HUES64 (cell line): ENCODE measurements at regions not wholly inside any gene's neighbourhood (a gene's known extent, or its start where the extent isn't known, plus 50 kb on each side); places are given as distances from the start of the nearest gene placed in this dataset.

ENCODE experiments used
- H3K27ac ChIP-seq: 2 replicates; pipeline ENCODE4 v1.7.0; 2013; ENCODE audit warnings: low read depth, low read length, inconsistent platforms
- H3K27me3 ChIP-seq: 2 replicates; pipeline ENCODE4 v1.6.1; 2013; ENCODE audit warnings: mild to moderate bottlenecking, low read length; ENCODE audit not compliant: insufficient read depth
- H3K36me3 ChIP-seq: 2 replicates; pipeline ENCODE4 v1.6.1; 2013; ENCODE audit warnings: mild to moderate bottlenecking, low read length; ENCODE audit not compliant: insufficient read depth
- H3K4me1 ChIP-seq: 2 replicates; pipeline ENCODE4 v1.6.1; 2013; ENCODE audit warnings: mild to moderate bottlenecking, low read length, moderate library complexity; ENCODE audit not compliant: insufficient read depth
- H3K4me3 ChIP-seq: 2 replicates; pipeline ENCODE4 v1.5.1; 2013; ENCODE audit warnings: mild to moderate bottlenecking, low read length, moderate library complexity
- H3K9ac ChIP-seq: 2 replicates; pipeline ENCODE4 v1.6.1; 2013; ENCODE audit warnings: mild to moderate bottlenecking, low read depth, low read length
- H3K9me3 ChIP-seq: 2 replicates; pipeline ENCODE4 v1.6.1; 2013; ENCODE audit warnings: low read depth, low read length; ENCODE audit not compliant: insufficient read depth
- WGBS: fragments of 150-250, 120-280 bp; methylation state at CpG from one replicate; pipeline ENCODE4 v1.1.7; 2013; ENCODE audit warnings: missing lambda C conversion rate; 5-methylcytosine and 5-hydroxymethylcytosine counted together

DNA sequence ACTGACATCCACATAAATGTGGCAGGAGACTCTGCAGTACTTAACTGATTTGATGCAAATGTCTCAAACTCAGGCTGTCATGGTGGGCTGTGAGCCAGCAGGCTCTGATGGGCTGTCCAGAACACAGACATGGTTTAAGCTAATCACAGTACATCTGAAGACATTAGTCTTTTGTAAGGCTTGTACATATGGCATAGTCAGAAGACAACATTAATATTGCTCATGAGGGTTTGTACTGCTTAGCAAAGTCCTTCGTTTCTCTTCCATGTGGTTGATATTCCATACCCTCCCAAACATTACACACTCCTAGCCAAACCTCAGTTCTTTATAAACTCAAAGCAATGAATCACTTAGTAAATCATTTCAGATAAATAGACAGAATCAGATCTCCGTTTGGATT is 330.6 kb downstream of the RND3 start:
- Histone ChIP-seq H3K27ac (no peak overlapping the region), H3K4me3 (no peak overlapping the region), H3K4me1 (no peaks in the 10 kb centered on the region), H3K27me3 (no peaks in the 10 kb centered on the region), H3K9me3 (no peaks in the 10 kb centered on the region), H3K9ac (no peak overlapping the region), H3K36me3 (no peaks in the 10 kb centered on the region)
- WGBS, result 100% methylated on average over 2 of the region's 2 CpGs

GRCh38 chr2:150156415-150156814 is 331.1 kb downstream of the RND3 start:
- no peak overlapping the region for H3K27ac ChIP-seq
- no peaks in the 10 kb centered on the region for H3K4me1 ChIP-seq
- no peaks in the 10 kb centered on the region for H3K9me3 ChIP-seq
- WGBS, result 90% methylated on average over 3 of the region's 3 CpGs
- no peak overlapping the region for H3K9ac ChIP-seq
- no peaks in the 10 kb centered on the region for H3K36me3 ChIP-seq
- no peaks in the 10 kb centered on the region for H3K27me3 ChIP-seq
- H3K4me3 ChIP-seq, result no peak overlapping the region

- 95% methylated on average over 1 of the region's 2 CpGs for WGBS
Observed at GRCh38 chr2:150154308-150154797, 333.1 kb downstream of the RND3 start.

GRCh38 chr2:150153646-150154307 is 333.7 kb downstream of the RND3 start:
- Histone ChIP-seq H3K27ac (no peak overlapping the region), H3K27me3 (no peaks in the 10 kb centered on the region)

More at GRCh38 chr2:150154308-150154797, 333.1 kb downstream of the RND3 start:
- Histone ChIP-seq H3K9me3 (no peaks in the 10 kb centered on the region), H3K27ac (no peak overlapping the region), H3K4me3 (no peak overlapping the region), H3K4me1 (no peaks in the 10 kb centered on the region), H3K9ac (no peak overlapping the region), H3K36me3 (no peaks in the 10 kb centered on the region), H3K27me3 (no peaks in the 10 kb centered on the region)

GRCh38 chr2:150152230-150152629 is 335.2 kb downstream of the RND3 start:
- no peaks in the 10 kb centered on the region for H3K4me1 ChIP-seq
- no peak overlapping the region for H3K4me3 ChIP-seq
- peaks cover 8% of the 10 kb centered on the region for H3K9me3 ChIP-seq
- no peak overlapping the region for H3K27ac ChIP-seq
- 100% methylated on average over 2 of the region's 2 CpGs for WGBS
- H3K9ac ChIP-seq, result no peak overlapping the region
- H3K27me3 ChIP-seq, result no peaks in the 10 kb centered on the region
- H3K36me3 ChIP-seq, result no peaks in the 10 kb centered on the region

More at GRCh38 chr2:150153646-150154307, 333.7 kb downstream of the RND3 start:
- H3K36me3 ChIP-seq, result no peaks in the 10 kb centered on the region
- H3K9ac ChIP-seq, result no peak overlapping the region
- no peaks in the 10 kb centered on the region for H3K4me1 ChIP-seq
- no peaks in the 10 kb centered on the region for H3K9me3 ChIP-seq
- no peak overlapping the region for H3K4me3 ChIP-seq
- WGBS, result 100% methylated on average over 2 of the region's 2 CpGs

DNA sequence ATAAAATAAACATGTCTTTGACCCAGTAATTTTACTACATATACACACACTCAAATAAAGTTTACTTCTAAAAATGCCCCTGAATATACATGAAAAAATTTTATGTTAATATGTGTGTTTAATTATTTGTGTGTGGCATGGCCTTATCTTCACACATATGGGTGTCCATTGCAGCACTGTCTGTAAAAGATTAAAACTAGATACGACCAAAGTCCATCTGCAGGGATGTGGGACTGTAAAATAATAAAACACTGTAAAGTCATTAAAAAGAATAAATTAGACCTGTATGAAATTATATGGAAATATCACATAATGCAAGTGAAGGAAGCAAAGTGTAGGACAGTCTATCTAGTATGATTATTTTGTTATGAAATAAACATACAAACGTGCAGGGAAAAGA is 337.3 kb downstream of the RND3 start:
- Histone ChIP-seq H3K4me1 (no peaks in the 10 kb centered on the region), H3K4me3 (no peak overlapping the region), H3K36me3 (no peaks in the 10 kb centered on the region), H3K9ac (no peak overlapping the region), H3K27ac (no peak overlapping the region), H3K27me3 (no peaks in the 10 kb centered on the region), H3K9me3 (peaks cover 20% of the 10 kb centered on the region)
- no CpG with 5 or more reads among the region's 2 CpGs for WGBS

DNA sequence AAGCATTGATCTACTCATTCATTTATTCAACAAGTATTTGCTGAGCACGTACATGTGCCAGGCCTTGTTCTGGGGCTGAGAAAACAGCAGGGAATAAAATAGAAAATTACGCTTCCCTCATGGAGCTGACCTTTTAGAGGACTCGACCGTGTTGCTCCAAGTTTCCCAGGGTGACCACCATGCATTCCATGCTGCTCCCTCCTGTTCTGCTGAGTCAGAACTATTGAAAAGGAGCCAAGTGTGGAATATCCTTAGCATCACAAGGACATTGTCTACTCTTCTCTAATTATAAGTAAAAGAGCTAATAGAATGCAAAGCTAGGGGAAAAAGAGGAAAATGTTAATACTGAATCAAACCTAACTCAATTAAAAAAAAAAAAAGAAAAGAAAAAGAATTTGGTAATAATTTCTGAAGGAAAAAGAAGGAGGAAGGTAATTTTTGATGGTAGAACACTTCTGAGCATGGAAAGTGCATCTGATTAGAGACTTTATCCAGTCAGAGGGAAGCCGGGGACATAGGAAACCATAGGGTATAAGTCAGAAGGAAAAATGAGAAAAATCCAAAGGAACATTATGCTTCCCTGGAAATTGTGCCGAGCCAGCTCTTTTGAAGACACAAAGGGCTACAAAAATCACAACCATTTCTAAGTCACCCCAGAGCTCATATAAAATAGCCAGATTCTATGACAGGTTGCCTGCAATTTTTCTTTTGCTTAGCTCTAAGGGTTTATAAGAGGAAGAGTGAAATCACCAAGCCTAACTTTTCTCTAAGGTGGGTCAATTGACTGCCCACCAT is 339.4 kb downstream of the RND3 start:
- WGBS, result 93% methylated on average over 6 of the region's 6 CpGs
- H3K36me3 ChIP-seq, result no peaks in the 10 kb centered on the region
- no peak overlapping the region for H3K4me3 ChIP-seq
- H3K27ac ChIP-seq, result no peak overlapping the region
- H3K27me3 ChIP-seq, result no peaks in the 10 kb centered on the region
- no peak overlapping the region for H3K9ac ChIP-seq
- peaks cover 20% of the 10 kb centered on the region for H3K9me3 ChIP-seq
- no peaks in the 10 kb centered on the region for H3K4me1 ChIP-seq

GRCh38 chr2:150146879-150147278 is 340.6 kb downstream of the RND3 start:
- Histone ChIP-seq H3K4me1 (no peaks in the 10 kb centered on the region), H3K27ac (no peak overlapping the region), H3K4me3 (no peak overlapping the region), H3K9ac (no peak overlapping the region), H3K36me3 (no peaks in the 10 kb centered on the region), H3K27me3 (no peaks in the 10 kb centered on the region), H3K9me3 (peaks cover 20% of the 10 kb centered on the region)
- WGBS, result 100% methylated on average over 1 of the region's 1 CpG

DNA sequence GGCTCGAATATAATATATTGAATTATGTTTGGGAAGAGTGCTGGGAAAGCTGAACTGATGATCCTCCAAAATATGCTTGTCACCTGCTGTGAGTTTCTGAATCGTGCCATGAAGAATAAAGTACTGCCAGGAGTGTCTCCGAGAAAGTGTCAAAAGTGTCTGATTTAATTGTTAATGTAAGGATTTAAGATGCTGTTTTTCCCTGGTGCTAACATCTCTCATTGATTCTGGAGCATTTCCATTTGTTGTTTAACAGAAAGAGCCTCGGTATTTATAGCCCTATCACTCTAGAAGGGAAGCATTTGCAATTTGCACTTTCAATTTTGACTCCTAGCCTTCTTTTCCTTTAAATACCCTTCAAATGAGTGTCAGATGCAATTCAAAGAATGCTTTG is 342.2 kb downstream of the RND3 start:
- H3K9ac ChIP-seq, result no peak overlapping the region
- 96% methylated on average over 4 of the region's 4 CpGs for WGBS
- no peaks in the 10 kb centered on the region for H3K4me1 ChIP-seq
- H3K9me3 ChIP-seq, result peaks cover 20% of the 10 kb centered on the region
- H3K36me3 ChIP-seq, result no peaks in the 10 kb centered on the region
- H3K4me3 ChIP-seq, result no peak overlapping the region
- H3K27ac ChIP-seq, result no peak overlapping the region
- no peaks in the 10 kb centered on the region for H3K27me3 ChIP-seq

DNA sequence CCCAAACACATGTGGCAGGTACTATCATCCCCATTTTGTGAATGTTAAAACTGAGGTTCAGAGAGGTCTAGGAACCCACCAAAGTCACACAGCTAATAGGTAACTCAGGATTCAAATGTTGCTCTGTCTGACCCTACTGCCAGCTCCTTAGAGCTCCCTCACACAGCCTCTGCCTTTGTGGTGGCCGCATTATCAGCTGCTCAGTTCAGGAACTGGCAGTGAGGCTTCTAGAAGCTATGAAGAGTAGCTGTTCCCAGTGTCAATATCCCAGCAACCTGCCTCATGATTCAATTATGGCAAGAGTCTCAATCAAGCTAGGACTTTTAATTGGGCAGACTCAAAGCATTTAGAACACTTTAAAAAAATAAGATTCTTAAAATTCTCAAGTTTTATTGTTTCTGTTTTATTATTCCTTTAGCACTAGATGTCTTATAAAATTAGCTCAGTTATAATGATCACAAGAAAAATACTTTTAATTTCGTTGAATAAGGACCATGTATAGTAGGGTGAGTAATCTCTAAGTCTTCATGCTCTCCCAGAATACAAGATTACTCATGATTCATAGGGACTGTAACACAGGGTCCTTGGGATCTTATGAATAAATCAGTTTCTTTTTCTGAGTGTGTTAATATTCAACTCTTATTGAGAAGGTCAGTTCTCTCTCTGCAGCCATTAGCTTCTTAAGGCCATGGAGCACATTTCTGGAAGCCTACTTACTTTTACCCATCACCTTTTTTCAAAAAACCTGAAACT is 342.7 kb downstream of the RND3 start:
- H3K9me3 ChIP-seq, result peaks cover 20% of the 10 kb centered on the region
- H3K9ac ChIP-seq, result no peak overlapping the region
- H3K27ac ChIP-seq, result no peak overlapping the region
- H3K27me3 ChIP-seq, result no peaks in the 10 kb centered on the region
- no peaks in the 10 kb centered on the region for H3K36me3 ChIP-seq
- 96% methylated on average over 1 of the region's 2 CpGs for WGBS
- no peaks in the 10 kb centered on the region for H3K4me1 ChIP-seq
- no peak overlapping the region for H3K4me3 ChIP-seq

DNA sequence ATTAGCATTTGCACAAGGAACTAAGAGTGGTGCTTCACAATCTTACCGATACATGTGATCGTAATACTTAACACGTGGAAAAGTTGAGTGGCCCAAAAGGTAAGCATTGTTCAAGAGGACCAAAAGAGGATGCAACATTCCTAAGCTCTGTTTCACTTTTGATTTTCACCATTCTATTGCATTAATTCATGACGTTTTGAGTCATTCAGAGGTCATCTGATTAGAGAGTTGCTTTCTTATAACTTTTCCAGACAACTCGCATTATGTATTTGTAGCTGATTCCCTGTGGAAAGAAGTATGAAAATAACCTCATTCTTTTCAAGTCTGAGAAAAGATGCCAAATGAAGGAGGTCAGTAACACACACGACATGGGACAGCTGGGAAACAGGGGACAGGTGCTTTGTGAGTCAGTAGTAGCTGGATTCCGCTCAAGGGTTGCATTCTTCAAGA is 344.4 kb downstream of the RND3 start:
- no peaks in the 10 kb centered on the region for H3K4me1 ChIP-seq
- H3K36me3 ChIP-seq, result no peaks in the 10 kb centered on the region
- H3K9me3 ChIP-seq, result peaks cover 20% of the 10 kb centered on the region
- no peaks in the 10 kb centered on the region for H3K27me3 ChIP-seq
- H3K4me3 ChIP-seq, result no peak overlapping the region
- WGBS, result 96% methylated on average over 6 of the region's 7 CpGs
- H3K9ac ChIP-seq, result no peak overlapping the region
- no peak overlapping the region for H3K27ac ChIP-seq
